Mammary epithelial cell (primary cell): ENCODE measurements at regions not wholly inside any gene's neighbourhood (a gene's known extent, or its start where the extent isn't known, plus 50 kb on each side); places are given as distances from the start of the nearest gene placed in this dataset.

ENCODE experiments used
- CTCF ChIP-seq, 2 donors: IDR thresholded peaks in 1 of 2; conservative IDR thresholded peaks in 1 of 2; 2 replicates each; pipeline ENCODE4 v1.5.1; 2011 to 2012; ENCODE audit warnings: inconsistent platforms in 2 of 2, low read length in 2 of 2, mild to moderate bottlenecking in 2 of 2, control low read depth in 1 of 2, low read depth in 1 of 2; ENCODE audit not compliant: insufficient read depth in 1 of 2; ENCODE audit errors: extremely low read depth in 1 of 2
- EZH2 ChIP-seq: IDR thresholded peaks from 2 replicates; pipeline ENCODE4 v1.6.1; 2012; ENCODE audit warnings: low read length, inconsistent platforms, borderline replicate concordance

GRCh38 chr15:100720406-100720967 lies 118.1 kb downstream of the ASB7 start:
- TF ChIP-seq CTCF (conservative IDR thresholded peaks at IDR 0.05 in 1 of 2, IDR thresholded peaks at IDR 0.05 in 1 of 2; ENCODE audit: extremely low read depth in 1 of 2, insufficient read depth in 1 of 2, low read depth in 1 of 2, low read length in 2 of 2) (no peak), EZH2 (no peak)
